GM04504 (cell line): ENCODE measurements at regions not wholly inside any gene's neighbourhood (a gene's known extent, or its start where the extent isn't known, plus 50 kb on each side); places are given as distances from the start of the nearest gene placed in this dataset.
A peak's percentile ranks its signal among the peaks of the same experiment; 100 is the strongest.
"Not testable (repeated sequence)": the region's sequence is repeated elsewhere in the genome, so short reads cannot be mapped to it uniquely, and the experiment has no call there.

Source experiments
- DNase-seq: peaks from one replicate; pipeline ENCODE4 v3.0.0-alpha.2; 2012; ENCODE audit warnings: low read depth

- peak; percentile 34 for DNase-seq
Observed at GRCh38 chr17:56690441-56691291, 97.2 kb downstream of the NOG start.

- DNase-seq: no peak
Observed at GRCh38 chr17:56694825-56695224, 101.3 kb downstream of the NOG start.

GRCh38 chr17:56697190-56697589, 103.7 kb downstream of the NOG start:
- DNase-seq: no peak

GRCh38 chr17:56699186-56699894, 105.8 kb downstream of the NOG start:
- DNase-seq: peak; percentile 97

GRCh38 chr17:56700919-56701420, 107.5 kb downstream of the NOG start:
- no peak for DNase-seq

GRCh38 chr17:56707312-56708219, 114.1 kb downstream of the NOG start:
- DNase-seq: no peak

GRCh38 chr17:56708220-56708558, 114.7 kb downstream of the NOG start:
- DNase-seq: no peak

GRCh38 chr17:56708670-56709410, 115.3 kb downstream of the NOG start:
- no peak for DNase-seq

GRCh38 chr17:56710986-56711385, 117.5 kb downstream of the NOG start:
- no peak for DNase-seq

- peak; percentile 64 for DNase-seq
Observed at GRCh38 chr17:56715613-56716357, 117.9 kb downstream of the C17orf67 start.

GRCh38 chr17:56717471-56717870, 116.2 kb downstream of the C17orf67 start:
- no peak for DNase-seq

- no peak for DNase-seq
Observed at GRCh38 chr17:56718515-56718914, 115.2 kb downstream of the C17orf67 start.

GRCh38 chr17:56723421-56723820, 110.3 kb downstream of the C17orf67 start:
- no peak for DNase-seq

GRCh38 chr17:56724664-56725063, 109.1 kb downstream of the C17orf67 start:
- no peak for DNase-seq

- no peak for DNase-seq
Observed at GRCh38 chr17:56725144-56725543, 108.6 kb downstream of the C17orf67 start.

- no peak for DNase-seq
Observed at GRCh38 chr17:56727876-56728617, 105.7 kb downstream of the C17orf67 start.

- not testable (repeated sequence) for DNase-seq
Observed at GRCh38 chr17:56731096-56731495, 102.6 kb downstream of the C17orf67 start.

- DNase-seq: no peak
Observed at GRCh38 chr17:56733833-56734232, 99.9 kb downstream of the C17orf67 start.

- DNase-seq: no peak
Observed at GRCh38 chr17:56735842-56736241, 97.9 kb downstream of the C17orf67 start.
